ENCODE measurements at regions not wholly inside any gene's neighbourhood (a gene's known extent, or its start where the extent isn't known, plus 50 kb on each side); places are given as distances from the start of the nearest gene placed in this dataset.

DNA sequence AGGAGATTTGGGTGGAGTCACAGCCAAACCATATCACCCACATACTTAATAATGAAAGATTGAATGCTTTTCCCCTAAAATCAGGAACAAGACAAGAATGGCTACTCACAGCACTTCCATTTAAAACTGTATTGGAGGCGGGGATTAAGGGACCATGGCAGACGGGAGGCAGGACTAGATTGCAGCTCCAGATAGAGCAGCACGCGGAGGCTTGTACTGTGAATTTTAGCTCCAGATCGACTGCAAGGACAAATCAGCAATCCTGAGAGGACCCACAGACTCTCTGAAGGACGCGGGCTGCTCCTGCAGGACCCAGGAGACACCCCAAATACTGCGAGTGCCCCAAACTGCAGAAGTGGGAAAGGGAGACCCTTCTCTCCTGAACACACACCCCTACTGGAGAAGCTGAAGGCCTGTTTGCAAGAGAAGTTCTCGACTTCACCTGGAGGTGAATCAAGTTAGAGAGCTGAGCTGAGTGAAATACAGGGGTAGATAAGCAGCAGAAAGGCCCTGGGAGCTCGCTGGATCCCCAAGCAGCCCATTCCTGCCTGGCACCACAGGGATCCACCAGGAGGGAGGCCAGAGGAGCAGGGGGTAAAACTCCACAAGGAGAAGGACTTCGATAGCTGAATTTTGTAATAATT, 207.4 kb upstream of the INTU start:
- TF ChIP-seq CTCF (IDR thresholded peaks at IDR 0.05) (no peak), STAT6 (CRISPR knock-in tag; conservative IDR thresholded peaks at IDR 0.05; ENCODE audit: low read depth) (no peak), NR1H2 (CRISPR knock-in tag; IDR thresholded peaks at IDR 0.05) (no peak), SMAD3 (CRISPR knock-in tag; IDR thresholded peaks at IDR 0.05; ENCODE audit: borderline replicate concordance) (no peak), FOXK1 (CRISPR knock-in tag; IDR thresholded peaks at IDR 0.05) (no peak)
